PFSK-1 (cell line): ENCODE measurements at regions not wholly inside any gene's neighbourhood (a gene's known extent, or its start where the extent isn't known, plus 50 kb on each side); places are given as distances from the start of the nearest gene placed in this dataset.

Source experiments
- FOXP2 ChIP-seq: optimal IDR thresholded peaks from 2 replicates; pipeline ENCODE3; 2011; ENCODE audit warnings: borderline replicate concordance, control low read depth, inconsistent platforms; ENCODE audit not compliant: insufficient read depth; ENCODE audit errors: extremely low read length, extremely low read depth
- POLR2AphosphoS5 ChIP-seq: IDR thresholded peaks from 2 replicates; pipeline ENCODE4 v1.6.1; 2012; ENCODE audit warnings: low read depth, mild to moderate bottlenecking, control low read depth, low read length, moderate library complexity
- REST ChIP-seq, 2 experiments: IDR thresholded peaks; 2 replicates each; pipeline versions ENCODE4 v1.6.1 to v1.8.0; 2011 to 2012; ENCODE audit warnings: low read depth in 2 of 2, low read length in 2 of 2, control low read depth in 1 of 2, inconsistent platforms in 1 of 2, mild to moderate bottlenecking in 1 of 2, moderate library complexity in 1 of 2; ENCODE audit not compliant: insufficient read depth in 1 of 2
- SIN3A ChIP-seq: IDR thresholded peaks from 2 replicates; pipeline ENCODE4 v1.6.1; 2012; ENCODE audit warnings: mild to moderate bottlenecking, low read length, moderate library complexity, borderline replicate concordance; ENCODE audit not compliant: insufficient read depth
- TAF1 ChIP-seq: IDR thresholded peaks from 2 replicates; pipeline ENCODE4 v1.6.1; 2012; ENCODE audit warnings: low read length, control low read depth, borderline replicate concordance; ENCODE audit not compliant: insufficient read depth

GRCh38 chr3:182308328-182308727 lies 485.0 kb upstream of the ATP11B start:
- TF ChIP-seq SIN3A, result no peak

- TF ChIP-seq FOXP2 (no peak), REST (IDR thresholded peaks at IDR 0.05; ENCODE audit: insufficient read depth in 1 of 2, low read depth in 2 of 2, low read length in 2 of 2) (no peak), TAF1 (no peak), SIN3A (no peak), POLR2AphosphoS5 (no peak)
Observed at GRCh38 chr3:182309120-182309519, 484.2 kb upstream of the ATP11B start.

GRCh38 chr3:182315313-182315712 lies 478.0 kb upstream of the ATP11B start:
- no peak for TF ChIP-seq SIN3A
- no peak for TF ChIP-seq POLR2AphosphoS5
- no peak for TF ChIP-seq REST (IDR thresholded peaks at IDR 0.05; ENCODE audit: insufficient read depth in 1 of 2, low read depth in 2 of 2, low read length in 2 of 2)
- TF ChIP-seq TAF1, result no peak
- TF ChIP-seq FOXP2, result no peak

- TF ChIP-seq TAF1 (no peak), POLR2AphosphoS5 (no peak), FOXP2 (no peak), REST (IDR thresholded peaks at IDR 0.05; ENCODE audit: insufficient read depth in 1 of 2, low read depth in 2 of 2, low read length in 2 of 2) (no peak), SIN3A (no peak)
Observed at GRCh38 chr3:182323126-182323700, 470.1 kb upstream of the ATP11B start.

- no peak for TF ChIP-seq REST (IDR thresholded peaks at IDR 0.05; ENCODE audit: insufficient read depth in 1 of 2, low read depth in 2 of 2, low read length in 2 of 2)
Observed at GRCh38 chr3:182323898-182324297, 469.4 kb upstream of the ATP11B start.
